ENCODE measurements at regions not wholly inside any gene's neighbourhood (a gene's known extent, or its start where the extent isn't known, plus 50 kb on each side); places are given as distances from the start of the nearest gene placed in this dataset.

DNA sequence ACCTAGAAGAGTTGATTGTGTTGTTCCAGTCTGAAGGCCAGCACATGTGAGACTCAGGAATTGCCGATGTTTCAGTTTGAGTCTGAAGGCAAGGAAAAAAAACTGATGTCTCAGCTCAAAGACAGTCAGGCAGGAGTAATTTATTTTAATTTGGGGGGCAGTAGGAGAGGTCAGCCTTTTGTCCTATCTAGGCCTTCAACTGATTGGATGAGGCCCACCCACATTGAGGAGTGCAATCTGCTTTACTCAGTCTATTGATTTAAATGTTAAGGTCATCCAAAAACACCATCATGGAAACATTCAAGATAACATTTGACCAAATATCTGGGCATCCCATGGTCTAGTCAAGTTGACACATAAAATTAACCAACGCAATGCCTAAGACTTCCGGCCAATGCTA, 288.9 kb downstream of the CDK5RAP2 start:
- DNase-seq: no peak

DNA sequence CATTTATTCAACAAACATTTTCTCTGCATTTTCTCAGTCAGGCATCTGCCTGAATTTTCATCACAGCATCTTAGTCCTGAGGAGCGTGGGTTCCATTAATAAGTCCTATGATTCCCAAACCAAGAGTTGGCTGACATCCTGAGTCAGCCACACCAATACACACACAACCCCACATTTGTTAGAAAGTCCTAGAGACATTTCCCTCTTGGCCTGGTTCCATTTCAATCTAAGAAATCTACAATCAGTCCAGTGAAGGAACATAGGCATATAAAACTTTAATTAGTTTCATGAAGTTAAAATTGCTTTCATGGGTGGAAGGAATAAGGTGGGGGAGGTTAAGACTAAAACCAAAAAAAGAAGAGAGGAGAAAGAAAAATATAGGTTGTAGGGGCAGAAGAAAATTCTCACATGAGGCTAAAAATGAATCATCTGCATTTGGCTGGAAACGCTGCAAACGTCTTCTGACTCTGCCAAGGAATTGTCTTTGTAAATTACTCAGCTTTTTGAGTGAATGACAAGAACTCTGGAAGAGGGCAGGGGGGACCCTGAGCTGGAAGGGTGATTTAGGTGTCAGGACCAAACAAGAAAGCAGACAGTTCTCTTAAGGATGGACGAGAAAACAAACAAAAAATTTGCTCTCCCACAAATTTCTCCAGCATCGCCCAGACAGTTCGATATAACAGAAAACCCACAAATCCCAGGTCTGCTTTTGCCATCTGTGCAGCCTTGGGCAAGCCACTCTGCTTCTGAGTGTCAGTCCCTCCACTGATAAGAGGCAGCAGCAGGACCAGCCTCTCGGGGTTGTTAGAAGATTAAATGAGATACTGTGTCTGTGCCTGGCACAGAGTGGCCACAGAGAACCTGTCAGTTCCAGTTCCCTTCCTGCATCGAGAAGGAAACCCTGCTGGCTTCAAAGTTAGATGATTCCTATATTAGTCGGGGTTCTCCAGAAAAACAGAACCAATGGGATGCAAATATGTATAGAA, 289.7 kb downstream of the CDK5RAP2 start:
- no peak for DNase-seq

DNA sequence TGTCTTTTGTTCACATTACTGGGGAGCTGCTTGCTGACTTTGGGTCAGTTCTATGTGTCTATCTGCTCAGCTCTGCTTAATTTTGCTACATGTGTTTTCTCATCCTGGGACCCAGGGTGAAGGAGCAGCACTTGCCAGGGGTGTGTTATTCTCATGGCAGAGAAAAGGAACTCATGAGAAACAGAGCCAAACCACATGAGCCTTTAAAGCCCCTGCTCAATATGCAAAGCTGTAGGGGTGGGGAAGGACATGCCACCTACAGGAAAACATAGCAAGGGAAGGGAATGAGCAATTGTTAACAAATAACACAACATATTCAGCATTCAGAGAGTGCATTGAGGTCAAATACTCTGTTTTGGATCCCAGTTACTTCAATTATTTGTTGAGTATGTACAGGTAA, 290.9 kb downstream of the CDK5RAP2 start:
- no peak for DNase-seq

DNA sequence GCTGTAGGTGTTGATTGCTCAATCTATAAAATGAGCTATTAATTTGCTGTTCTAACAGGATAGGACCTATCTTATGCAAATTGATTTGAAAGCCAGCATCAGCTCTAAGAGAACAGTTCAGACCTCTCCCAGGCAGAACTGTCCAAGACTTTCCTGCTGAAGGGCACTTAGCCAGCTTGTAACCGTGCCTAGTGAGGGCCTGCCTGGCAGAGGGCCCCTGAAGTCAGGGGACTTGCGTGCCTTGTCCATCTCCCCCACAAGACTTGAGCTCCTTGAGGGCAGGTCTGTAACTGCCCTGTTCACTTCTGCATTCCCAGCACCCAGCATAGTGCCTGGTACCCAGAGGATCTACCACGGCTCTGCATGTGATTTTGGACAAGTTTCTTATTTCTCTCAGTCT, 293.4 kb downstream of the CDK5RAP2 start:
- no peak for DNase-seq

DNA sequence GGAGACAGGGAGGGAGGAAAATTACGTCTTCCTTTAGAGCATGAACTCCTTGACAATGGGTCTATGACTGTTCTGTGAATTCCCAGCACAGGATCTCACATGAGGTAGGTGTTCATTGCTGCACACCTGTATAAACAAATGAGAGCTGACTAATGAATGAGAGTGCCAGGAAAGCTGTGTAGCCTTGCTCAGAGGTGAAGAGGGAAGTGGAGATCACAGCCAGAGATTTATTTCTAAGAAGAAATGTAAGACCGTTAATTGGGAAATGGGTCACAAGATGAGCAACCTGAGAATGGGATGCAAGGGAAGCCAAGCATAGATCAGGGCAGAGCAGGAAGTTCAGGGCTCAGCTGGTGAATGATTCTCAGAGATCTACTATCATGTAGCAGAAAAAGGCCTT, 295.1 kb downstream of the CDK5RAP2 start:
- no peak for DNase-seq

DNA sequence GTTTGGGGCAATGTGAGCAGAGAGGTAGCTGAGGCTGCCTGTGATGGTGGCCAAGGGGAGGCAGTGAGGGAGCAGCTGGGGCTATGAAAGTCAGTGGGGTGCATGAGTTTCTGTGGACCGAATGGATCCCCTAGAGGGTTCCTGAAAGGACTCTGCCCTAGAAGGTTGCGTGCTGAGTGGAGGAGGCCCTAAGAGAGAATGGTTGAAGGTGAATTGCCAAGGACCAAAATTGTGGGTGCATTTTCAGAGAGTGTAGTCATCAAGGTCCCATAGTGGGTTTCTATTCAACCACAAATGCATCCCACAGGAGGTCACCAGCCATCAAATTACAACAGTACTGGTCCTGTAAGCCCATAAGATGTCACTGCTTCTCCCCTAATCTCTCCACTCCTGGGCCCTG, 298.3 kb downstream of the CDK5RAP2 start:
- no peak for DNase-seq

DNA sequence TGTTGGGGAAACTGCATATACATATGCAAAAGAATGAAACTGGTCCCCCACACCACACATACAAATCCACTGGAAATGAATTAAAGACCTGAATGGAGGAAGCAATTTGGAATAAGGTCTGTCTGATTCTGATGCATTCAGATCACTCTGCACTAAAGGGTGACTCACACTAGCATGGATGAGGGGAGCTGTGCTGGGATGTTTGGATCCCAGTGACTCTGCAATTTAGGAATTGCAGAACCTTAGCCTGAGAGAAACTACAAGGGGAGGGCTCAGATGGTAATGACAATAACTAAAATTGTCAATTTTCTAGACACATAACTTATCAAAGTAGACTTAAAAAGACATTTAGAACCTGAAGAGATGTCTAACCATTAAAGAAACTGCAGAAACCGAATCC, 312.0 kb downstream of the CDK5RAP2 start:
- no peak for DNase-seq

DNA sequence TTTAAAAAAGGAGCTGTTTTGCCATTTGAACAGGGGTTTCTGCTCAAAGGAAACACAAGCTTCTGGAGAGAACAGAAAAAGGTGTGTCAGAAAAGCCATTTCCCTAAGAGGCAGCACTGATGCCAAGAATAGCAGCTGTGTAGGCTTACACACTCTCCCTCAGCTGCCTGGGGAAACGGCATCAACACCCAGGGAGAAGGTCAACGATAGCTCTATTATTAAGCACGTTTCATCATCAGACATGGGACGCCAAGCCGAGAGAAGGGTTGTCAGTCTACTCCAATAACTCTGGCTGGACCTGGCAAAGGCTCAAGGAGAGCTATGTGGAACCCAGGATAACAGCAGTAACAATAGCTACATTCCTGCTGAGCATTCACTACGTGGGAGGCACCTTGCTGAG, 314.2 kb downstream of the CDK5RAP2 start:
- no peak for DNase-seq

DNA sequence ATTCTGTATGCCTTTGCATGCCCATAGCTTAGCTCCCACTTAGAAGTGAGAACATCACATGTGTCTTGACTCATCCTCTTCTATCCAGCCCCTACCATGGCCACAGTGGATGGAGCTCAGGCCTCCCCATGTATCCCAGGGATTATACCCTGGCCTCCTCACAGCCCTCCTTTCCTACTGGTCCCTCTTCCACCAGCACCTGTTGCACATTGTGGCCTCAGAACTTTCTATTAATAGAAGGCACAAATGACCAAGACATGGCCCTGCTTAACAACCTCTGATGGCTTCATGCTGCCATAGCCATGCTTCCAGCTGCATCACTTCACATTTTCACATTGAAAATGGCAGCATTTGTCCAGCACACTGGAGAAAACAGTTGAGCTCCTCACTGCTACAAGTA, 315.4 kb downstream of the CDK5RAP2 start:
- DNase-seq: no peak

DNA sequence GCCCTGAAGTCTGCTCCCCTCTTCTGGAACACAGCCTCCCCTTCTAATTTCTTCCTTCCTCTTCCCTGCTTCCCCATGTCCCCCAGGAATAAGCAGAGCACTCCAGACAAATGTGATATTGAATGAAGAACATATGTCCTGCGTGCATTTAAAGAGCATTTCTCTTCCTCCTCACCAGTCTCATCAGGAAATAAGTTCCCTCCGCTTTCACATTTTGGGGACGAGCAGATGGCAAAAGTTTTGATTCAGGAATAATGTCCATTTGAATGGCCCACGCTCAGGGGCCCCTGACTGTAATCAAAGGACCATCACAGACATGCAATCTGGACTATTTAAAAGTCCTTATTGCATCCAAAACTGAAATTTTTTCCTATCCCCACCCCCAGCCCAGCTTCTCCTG, 316.1 kb downstream of the CDK5RAP2 start:
- no peak for DNase-seq

DNA sequence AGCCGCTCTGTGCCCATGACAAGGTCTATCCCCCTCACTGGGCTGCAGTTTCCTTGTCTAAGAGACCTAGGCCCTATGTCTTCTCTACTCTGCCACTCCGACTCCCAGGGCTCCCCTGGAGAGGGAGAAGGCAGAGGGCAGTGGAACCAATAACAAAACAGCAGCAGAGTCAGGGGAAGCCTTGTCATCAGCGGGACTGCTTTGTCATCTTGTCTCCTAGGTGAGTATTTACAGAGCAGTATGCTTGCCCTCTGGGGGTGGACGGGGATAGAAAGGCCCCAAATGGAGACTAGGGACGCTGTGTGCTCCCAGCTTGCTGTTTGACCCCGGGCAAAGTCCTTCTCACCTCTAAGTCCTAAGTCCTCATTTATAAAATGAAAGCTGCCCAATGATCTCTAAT, 318.5 kb downstream of the CDK5RAP2 start:
- DNase-seq: no peak

DNA sequence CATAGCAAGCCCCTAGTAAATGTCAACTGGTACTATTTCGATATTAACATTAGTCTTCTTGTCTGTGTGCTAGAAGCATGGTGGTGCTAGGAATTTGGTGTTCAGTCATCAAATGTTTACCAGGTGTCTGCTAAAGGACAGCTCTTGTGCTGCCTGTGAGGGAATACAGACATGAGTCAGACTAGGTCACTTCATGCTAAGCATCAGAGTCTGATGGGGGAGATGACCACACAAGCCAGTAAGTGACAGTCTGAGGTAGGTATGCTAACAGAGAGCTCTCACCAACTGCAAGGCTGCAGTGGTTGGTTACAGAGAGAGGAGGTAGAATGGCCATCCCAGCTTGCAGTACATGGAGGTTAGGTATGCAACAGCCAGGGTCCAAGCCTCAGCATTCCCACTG, 320.9 kb downstream of the CDK5RAP2 start:
- DNase-seq: no peak

DNA sequence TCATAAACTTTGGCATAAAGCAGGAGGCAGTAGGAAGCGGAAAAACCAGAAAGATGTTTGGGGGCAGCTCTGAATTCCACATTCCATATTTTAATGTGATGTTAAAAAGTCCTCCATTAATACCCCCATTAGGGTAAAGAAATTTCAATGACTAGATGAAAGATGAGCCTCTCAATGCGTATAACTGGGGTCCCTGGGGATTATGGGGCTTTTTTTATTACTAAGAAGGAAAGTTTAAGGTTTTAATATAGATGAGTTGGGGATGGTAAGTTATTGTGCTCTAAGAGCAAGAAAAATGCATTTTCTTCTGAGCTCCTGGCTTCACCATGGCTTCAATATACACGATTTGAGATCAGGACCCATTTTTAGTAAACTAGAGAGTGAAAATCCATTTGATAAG, 321.9 kb downstream of the CDK5RAP2 start:
- DNase-seq: no peak

DNA sequence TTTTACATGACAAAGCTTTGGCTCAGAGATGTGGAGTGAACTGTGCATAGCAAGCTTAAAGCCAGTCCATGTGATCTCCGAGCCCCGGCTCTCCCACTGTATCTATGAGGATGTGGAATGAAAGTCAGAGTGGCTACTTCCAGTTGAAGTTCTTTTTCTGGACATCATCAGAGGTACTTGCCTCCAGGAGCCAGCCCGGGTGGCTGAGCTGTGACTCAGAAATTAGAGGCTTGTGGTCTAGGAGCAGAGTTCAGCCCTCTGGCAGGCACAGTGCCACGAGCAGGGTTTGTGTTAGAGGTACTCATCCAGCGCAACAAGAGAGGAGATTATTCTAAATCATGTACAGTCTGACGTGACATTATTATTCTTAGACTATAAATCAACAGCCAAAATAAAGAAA, 322.5 kb downstream of the CDK5RAP2 start:
- no peak for DNase-seq

DNA sequence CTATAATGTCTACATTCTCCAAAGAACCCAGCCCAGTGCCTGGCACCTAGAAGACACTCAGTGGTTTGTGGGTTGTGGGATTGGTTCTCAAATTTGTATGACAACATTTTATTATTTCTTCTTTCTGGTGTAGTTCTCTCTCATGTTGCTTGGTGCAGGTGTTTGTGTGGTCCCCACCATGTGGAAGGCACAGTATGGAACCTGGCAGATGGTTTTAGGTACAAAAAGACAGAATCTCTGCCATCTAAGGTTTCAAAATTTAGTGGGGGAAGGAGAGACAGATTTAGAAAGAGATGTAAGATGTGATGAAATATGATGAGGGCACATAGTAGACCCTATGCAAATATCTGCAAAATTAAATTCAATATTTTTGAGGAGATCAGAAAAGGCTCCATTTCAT, 323.8 kb downstream of the CDK5RAP2 start:
- no peak for DNase-seq

DNA sequence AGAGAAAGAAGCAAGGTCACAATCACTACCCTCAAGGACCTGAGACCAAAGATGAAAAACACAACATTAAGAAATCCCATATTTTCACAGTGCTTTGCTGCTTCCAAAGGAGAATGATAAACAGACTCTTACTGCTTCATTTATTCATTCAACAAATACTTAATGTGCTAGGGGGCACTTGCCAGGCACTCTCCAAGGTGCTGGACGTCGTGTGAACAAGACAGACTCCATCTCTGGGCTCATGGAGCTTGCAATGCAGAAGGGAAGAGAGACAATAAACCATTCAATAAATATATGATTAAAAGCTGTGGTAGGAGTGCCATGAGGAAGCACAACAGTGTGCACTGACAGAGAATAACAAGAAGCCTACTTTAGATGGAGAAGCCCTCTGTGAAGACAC, 327.7 kb downstream of the CDK5RAP2 start:
- no peak for DNase-seq

DNA sequence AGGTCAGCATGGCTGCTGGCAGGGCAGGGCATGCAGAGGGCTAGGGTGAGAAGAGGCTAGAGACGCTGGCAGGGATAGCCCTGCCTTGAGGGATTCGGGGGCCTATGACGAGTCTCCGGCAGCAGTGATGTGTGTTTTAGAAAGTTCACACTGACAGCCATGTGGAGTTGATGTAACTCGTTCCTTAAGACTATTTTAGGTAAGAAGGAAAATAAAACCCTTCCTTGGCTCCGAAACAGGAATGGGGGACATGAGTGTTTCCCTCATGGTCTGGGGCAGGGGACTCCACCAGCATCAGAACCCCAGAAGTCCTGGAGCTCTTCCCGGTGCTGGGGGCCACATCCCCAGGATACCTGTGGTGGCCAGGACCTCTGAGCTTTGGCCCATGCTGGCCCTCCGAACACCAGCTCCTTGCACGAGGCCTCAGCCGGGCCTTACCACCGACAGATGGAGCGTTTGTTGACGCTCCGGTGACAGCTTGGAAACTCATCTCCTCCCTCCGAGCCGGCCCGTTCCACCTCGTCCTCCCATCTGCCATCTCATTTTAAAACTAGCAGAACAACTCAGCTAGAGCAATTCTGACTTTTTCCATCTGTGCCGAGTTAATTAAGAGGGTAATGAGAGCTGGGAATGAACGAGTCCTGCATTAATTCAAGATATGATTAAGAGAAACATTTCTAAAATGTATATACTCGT, 337.7 kb downstream of the CDK5RAP2 start:
- DNase-seq: no peak

DNA sequence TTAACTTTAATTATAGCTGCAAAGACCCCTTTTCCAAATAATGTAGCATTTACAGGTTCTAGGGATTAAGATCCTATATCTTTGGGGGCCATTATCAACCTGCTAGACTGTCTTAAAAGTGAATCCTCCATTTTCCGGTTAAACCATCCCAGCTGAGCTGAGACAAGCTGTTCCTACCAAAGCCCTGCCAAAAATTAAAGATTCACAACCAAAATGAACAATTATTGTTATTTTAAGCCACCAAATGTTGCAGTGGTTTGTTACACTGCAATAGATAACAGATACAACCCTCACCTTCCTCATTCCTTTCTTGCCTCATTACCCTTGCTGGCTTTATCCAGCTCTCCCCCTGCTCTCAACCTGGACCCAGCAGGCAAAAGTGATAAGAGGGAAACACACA, 343.4 kb downstream of the CDK5RAP2 start:
- DNase-seq: no peak

DNA sequence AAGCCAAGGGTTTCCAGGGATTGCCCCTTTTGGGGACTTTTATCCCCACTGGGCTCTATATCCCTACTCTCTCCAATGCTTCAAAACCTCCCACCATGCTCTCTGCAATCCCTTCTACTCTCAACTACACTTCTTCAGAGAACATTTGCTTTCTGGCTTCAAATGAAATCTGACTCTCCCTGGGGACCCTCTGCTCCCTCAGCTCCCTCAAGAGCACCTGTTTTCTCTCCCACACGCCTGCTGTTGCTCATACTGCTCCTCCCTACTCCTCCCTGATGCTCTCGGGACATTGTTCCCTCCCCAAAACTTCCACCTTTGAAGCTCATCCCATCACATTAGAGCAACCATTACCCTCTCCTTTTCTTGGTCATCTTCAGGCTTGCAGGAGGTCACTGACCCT, 344.9 kb downstream of the CDK5RAP2 start:
- no peak for DNase-seq

DNA sequence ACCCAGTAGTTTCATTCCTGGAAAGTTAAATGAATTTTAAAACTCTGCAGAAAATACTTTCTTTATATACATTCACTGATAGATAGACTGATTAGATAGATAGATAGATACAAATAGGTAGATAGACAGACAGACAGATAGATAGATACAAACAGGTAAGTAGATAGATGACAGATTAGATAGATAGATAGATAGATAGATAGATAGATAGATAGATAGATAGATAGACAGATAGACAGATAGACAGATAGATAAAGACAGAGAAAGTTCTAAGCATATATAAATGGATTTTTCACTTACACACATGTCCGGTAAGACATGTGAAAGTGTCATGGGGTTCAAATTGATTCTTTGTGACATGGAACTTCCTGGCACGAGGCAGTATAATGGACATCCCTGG, 349.7 kb downstream of the CDK5RAP2 start:
- DNase-seq: no peak

DNA sequence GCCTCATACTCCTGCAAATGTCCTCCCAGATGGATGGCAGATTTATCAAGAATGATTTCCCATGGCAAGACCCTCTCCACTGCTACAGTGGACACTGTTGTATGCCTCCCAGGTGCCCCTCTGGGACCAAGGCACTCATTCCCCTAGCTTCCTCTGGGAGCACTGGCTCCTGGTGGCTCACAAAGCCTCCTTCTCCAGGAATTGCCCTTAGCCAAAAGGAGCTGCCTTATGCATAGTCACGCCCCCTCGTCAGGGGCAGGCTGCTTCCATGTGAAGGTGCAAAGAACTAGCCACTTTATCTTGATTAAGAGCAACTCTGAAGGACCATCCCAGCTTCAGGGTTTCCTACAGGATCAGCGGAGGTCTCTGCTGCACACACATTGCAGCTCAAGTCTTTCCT, 358.1 kb downstream of the CDK5RAP2 start:
- no peak for DNase-seq

DNA sequence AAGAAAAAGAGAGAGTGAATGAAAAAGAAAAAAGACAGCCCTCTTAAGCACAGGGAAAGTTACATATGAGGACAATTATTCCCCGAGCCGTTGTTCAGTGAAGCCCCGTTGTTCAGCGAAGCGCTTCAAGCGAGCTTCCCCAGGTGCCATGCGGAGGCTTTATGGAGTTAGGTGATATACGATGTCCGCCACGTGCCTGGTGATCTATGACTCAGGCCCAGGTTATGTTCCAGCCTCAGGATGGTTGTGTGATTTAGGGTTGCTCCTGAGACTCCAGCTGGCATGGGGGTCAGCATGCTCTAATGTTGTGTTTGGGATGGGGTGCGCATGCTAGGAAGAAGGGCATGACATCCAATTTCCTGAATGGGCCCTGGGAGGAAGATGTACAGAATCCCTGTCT, 365.6 kb downstream of the CDK5RAP2 start:
- DNase-seq: no peak

DNA sequence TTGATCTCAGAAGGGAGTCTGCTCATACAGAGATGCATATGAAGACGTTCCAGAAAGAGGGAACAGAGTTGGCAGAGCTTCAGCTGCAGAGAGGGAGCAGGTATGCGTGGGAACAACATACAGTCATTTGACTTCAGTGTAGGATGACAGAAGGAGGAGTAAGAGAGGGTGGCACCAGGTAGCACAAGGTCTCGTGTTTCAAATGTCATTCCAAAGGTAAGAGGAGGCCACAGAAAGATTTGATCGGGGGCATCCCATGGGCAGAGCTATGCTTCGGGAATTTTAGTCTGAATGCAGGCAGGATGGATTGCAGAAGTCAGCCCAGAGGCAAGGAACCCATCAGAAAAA, 367.1 kb downstream of the CDK5RAP2 start:
- no peak for DNase-seq

DNA sequence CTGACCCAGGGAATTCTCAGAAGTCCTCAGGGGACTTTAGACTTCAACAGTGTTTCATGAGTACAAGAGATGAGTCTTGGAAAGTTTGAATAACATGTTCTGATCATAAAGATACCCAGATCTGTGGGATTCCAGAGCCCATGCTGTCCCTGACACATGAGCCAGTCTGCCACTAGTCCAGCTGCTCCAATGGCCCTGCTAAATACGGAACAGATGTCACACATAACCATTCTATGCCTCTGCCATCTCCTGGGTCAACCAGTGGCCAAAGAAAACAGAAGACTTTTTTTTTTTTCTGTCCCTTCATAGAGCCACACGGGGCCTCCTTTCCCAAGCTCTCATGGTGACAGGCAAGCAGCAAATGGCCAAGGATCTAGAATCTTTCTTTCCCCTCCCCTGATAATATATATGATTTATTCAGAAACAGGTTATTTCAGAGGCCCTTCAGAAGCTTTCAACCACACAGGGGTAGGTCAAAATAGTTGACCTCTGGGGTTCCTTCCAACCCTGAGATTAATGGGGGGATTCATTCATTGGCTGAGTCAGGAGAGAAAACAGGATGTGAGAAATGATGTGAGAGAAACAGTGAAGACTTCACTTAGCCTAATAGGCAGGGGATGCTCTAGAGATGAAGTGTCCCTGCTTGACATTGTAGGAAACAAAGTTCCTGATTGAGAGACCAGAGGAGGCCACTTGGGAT, 367.7 kb downstream of the CDK5RAP2 start:
- DNase-seq: no peak

Data from activated CD8-positive, alpha-beta memory T cell treated with anti-CD3 and anti-CD28 coated beads, Interleukin-2, amount 50 U/mL, for 4 hours (primary cell).